HG02870 (cell line): ENCODE measurements at regions not wholly inside any gene's neighbourhood (a gene's known extent, or its start where the extent isn't known, plus 50 kb on each side); places are given as distances from the start of the nearest gene placed in this dataset.
"Not testable (repeated sequence)": the region's sequence is repeated elsewhere in the genome, so short reads cannot be mapped to it uniquely, and the experiment has no call there.

ENCODE experiments used
- ATAC-seq: cut with Tn5 transposase; IDR thresholded peaks from one replicate; pipeline ENCODE4 v1.9.1; 2021; ENCODE audit warnings: mild to moderate bottlenecking, moderate library complexity; ENCODE audit not compliant: unreplicated experiment

DNA sequence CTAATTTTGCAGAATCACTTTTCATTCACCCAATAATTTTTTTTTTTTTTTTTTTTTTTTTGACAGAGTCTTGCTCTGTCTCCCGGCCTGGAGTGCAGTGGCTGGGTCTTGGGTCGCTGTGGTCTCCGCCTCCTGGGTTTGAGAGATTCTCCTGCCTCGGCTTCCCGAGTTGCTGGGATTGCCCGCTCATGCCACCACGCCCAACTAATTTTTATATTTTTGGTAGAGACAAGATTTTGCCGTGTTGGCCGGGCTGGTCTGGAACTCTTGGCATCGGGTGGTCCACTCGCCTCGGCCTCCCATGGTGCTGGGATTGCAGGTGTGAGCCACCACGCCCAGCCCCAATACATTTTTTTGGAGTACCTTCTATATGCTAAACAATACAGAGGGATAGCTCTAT, 1120.0 kb upstream of the ATXN8OS start:
- ATAC-seq, result no peak

DNA sequence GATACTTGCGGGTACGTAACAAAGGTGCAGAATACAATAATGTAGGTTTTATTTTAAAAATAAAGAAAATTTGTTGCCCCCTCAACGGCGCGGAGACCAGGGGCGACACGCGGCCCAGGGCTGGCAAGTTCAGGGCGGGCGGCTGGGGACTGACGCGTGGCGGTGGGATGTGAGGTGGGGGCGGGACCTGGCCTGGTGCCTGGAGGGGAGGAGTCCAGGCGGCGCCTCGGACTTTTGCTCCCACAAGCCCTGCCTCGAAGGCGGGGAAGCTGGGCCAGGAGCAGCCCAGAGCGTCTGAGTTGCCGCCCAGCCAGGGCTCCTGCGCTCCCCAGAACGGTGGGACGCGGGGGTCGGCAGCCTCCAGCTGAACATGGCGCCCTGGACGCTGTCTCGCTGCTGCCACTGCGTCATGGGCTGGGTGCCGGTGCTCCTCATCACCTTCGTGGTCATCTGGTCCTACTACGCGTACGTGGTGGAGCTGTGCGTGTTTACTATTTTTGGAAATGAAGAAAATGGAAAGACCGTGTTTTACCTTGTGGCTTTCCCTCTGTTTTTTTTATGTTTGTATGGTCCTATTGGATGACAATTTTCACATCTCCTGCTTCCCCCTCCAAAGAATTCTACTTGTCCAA, 1122.8 kb upstream of the ATXN8OS start:
- no peak for ATAC-seq

DNA sequence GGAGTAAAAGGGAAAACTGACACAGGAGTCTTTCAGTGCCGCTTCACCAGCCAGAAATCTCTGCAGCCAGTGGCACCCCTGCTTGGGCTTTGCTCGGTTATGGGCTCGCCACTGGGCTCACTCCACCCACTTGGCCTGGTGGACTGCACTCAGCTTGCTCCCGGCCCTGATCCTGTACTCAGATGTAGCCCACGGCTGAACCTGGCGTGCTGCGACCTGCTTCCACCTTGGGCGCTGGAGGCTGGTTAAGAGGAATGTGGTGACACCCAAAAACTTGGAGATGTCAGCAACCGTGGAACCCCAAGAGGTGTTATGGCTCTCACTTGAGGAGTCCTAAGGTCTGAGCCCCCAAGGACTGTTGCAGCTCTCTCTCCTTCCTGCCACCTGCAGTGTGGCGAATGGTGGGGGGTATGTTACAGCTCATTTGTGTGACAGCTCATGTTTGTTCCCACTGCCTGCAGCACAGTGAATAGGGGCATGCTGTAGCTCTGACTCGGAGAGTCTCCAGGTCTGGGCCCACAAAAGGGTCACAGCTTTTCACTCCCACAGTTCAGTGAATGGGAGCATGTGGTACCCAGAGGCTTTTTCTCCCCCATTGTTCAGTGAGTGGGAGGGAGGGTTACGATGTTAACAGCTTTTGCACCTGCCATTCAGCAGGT, 1124.5 kb upstream of the ATXN8OS start:
- no peak for ATAC-seq

DNA sequence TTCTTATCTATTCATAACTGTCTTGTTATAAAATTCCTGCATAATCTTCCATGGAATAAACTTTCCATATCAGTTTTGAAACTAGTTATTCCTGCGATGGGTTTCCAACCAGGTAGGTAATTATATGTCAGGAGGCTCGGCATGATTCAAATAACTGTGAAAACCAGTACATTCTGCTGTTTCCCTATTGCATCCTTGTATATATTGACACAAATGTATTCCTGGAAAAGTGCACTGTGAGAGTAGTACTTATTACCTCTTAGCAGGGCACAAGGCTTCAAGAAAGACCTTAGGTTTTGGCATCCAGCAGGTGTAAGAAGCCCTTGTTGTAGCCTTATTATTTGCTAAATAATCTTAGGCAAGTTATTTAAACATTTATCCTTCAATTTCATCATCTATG, 1131.3 kb upstream of the ATXN8OS start:
- ATAC-seq, result no peak

GRCh38 chr13:68970532-68970931, 1137.1 kb upstream of the ATXN8OS start:
- ATAC-seq, result no peak

DNA sequence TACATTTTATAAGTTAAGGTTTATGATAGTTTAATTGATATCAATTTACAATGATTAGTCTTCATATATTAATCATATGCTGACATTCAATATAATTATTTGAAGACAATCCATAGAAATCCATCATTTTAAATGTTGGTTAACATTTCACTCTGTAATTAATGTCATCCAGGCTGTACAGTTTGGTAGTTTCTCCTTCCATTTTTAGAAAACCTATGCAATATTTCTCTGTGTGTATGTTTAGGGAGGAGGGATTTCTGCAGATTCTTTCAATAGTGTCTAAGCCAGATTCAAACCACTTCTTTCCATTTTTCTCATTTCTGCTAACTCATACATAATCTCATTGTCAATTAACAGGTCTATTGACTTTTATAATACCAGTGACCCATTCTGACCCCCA, 1159.0 kb upstream of the ATXN8OS start:
- no peak for ATAC-seq

- no peak for ATAC-seq
Measured at GRCh38 chr13:68944272-68944671, 1163.4 kb upstream of the ATXN8OS start.

GRCh38 chr13:68940049-68940448, 1167.6 kb upstream of the ATXN8OS start:
- no peak for ATAC-seq

DNA sequence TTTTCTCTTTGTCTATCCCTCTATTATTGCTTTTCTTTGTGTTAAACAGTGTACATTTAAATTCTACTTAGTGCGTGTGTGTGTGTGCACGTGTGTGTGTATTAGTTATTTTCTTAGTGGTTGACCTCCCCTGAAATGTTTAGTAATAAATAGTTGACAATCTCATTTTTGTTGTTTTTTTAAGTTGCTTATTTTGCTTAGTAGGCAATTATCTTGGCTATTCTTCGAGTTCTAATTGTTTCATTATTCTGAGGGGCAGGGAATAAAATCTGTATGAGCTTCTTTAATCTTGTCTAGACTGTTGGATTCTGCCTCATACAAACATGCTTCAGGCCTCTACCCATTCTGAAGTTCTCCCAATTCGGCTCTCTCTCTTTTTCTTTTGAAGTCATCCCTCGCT, 1169.0 kb upstream of the ATXN8OS start:
- no peak for ATAC-seq

DNA sequence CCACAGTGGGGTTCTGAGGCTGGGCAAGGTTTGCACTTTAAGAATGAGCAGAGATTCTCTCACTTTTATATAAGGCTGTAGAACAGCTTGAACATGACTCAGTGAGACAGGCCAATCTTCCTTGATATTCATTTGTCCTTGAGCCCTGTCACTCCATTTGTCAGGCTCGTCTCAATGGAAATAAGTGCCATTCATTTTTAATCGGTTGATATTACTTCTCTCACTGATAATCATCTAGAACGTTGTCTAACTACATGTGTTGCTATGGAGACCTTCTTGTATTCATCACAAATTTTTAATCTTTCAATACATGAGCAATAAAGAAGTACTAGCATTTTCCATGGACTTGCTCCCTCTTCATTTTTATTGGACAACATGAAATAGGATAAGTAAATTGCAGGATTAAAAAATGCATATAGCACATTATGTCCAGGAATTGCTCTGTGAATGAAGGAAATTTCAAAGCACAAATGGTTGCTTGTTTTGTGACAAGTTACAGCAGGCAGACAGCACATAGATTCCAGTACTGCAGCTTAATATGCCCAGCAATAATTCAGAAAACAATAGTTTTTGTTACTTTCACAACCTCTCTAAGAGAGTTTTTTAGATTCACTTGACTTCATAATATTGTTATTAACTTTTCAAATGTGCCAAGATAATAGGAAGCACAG, 1178.4 kb upstream of the ATXN8OS start:
- ATAC-seq, result no peak

GRCh38 chr13:68927387-68928026, 1180.1 kb upstream of the ATXN8OS start:
- no peak for ATAC-seq

DNA sequence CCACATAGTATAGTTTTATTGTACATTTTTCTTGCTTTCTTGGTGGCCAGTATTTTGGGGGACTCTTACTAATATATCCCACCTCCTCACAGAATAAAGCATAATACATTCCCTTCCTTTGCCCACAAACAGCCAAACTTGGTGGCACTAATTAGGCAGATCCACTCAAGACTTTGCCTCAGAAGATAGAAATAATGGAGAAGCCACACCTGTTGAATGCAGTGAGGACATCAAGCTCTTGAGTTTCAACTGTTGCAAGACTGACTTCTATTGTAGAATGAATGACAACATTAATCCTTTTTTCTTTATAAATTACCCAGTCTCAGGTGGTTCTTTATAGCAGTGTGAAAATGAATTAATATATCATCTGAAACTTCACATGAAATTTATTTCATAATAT, 1183.6 kb upstream of the ATXN8OS start:
- ATAC-seq, result no peak

GRCh38 chr13:68908879-68909278, 1198.7 kb upstream of the ATXN8OS start:
- no peak for ATAC-seq

DNA sequence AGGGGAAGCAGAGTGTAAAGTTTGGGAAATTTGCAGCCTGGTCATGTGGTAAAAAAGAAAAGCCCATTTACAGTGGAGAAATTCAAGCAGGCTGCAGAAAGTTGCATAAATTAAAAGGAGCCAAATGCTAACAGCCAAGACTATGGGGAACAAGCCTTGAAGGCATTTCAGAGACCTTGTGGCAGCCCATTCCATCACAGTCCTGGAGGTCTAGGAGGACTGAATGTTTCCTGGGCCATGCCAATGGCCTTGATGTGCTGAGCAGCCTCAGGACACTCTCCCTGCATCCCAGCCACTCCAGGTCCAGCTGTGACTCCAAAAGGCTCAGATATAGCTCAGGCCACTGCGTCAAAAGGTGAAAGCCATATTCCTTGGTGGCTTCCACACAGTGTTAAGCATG, 1202.4 kb upstream of the ATXN8OS start:
- no peak for ATAC-seq

GRCh38 chr13:68897331-68897928, 1210.2 kb upstream of the ATXN8OS start:
- no peak for ATAC-seq

DNA sequence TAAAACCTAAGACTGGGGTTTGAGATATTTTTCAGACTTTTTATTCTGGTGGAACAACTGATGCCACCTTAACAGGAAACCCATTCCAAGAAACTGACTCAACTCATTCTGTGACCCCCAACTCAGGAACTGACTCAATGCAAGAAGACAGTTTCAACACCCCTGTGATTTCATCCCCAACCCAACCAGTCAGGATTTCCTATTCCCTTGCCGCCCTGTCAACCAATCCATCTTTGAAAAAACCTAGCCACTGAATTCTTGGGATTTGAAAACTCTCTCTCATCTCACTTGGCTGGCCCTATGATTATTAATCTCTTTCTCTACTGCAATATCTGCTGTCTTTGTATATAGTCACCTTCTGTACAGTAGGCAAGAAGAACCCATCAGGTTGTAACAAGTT, 1211.9 kb upstream of the ATXN8OS start:
- ATAC-seq, result no peak

- ATAC-seq, result not testable (repeated sequence)
Measured at GRCh38 chr13:68893721-68894120, 1213.9 kb upstream of the ATXN8OS start.

GRCh38 chr13:68892596-68892995, 1215.0 kb upstream of the ATXN8OS start:
- ATAC-seq, result not testable (repeated sequence)

DNA sequence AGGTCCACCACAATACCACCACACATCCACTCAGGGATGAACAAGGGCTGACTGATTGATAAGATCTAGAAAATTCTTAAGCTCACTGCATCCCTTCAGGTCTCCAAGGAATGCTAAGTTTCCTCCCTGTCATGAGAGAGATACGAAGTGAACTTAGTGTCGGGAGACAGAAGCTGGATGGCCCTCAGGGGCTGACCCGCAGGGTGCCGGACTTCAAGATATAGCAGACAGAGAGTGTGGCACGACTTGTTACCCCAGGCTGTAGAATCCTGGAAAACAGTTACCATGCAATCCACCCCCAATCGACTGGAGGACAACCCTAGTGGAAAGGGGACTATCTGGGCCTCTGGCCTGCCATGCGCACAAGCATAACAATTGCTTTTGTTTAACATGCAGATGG, 1217.5 kb upstream of the ATXN8OS start:
- ATAC-seq, result not testable (repeated sequence)

DNA sequence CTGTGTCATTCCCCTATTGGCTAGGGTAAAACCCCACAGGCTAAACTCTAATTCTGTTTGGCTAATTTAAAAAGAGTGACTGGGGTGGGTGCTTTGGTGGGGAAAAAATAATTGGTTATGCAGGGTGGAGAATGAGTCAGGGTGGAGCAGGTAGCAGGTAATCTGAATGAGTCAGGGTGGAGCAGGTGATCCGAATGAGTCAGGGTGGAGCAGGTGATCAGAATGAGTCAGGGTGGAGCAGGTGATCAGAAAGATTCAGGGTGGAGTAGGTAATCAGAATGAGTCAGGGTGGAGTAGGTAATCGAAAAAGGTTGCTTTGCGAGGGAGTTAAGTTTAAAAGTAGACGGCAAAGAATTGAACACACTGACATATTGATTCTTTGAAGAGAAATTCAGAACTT, 1218.8 kb upstream of the ATXN8OS start:
- no peak for ATAC-seq

DNA sequence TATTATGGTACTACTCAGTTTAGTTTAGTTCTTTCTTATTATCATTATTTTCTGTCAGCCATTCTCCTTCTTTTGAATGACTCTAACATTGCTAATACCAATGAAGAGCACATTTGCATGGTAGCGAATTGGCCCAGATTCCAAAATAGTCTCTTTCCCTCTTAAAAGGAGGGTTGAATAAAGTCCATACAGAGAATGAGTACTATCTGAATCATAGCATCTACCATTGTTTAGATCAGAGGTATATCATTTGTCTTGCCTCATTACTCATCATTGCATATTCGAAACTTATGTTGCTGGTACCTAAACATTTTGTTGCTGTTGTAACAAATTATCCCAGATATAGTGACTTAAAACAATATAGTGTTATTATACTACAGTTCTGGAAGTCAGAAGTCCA, 1235.3 kb upstream of the ATXN8OS start:
- no peak for ATAC-seq
